SH-SY5Y (cell line): ENCODE measurements at regions not wholly inside any gene's neighbourhood (a gene's known extent, or its start where the extent isn't known, plus 50 kb on each side); places are given as distances from the start of the nearest gene placed in this dataset.

Experiments
- GATA2 ChIP-seq: IDR thresholded peaks from 2 replicates; pipeline ENCODE4 v1.6.1; 2011; ENCODE audit warnings: mild to moderate bottlenecking, low read depth, low read length
- GATA3 ChIP-seq: IDR thresholded peaks from 2 replicates; pipeline ENCODE4 v1.6.1; 2011; ENCODE audit warnings: low read depth, mild to moderate bottlenecking, low read length, moderate library complexity

GRCh38 chr21:20276377-20276776 lies 721.8 kb upstream of the NCAM2 start:
- TF ChIP-seq GATA2 (no peak), GATA3 (no peak)
